GM12801 (cell line): ENCODE measurements at regions not wholly inside any gene's neighbourhood (a gene's known extent, or its start where the extent isn't known, plus 50 kb on each side); places are given as distances from the start of the nearest gene placed in this dataset.

Experiments
- TF ChIP-seq, protein P1 (sequence below): IDR thresholded peaks from one replicate; pipeline ENCODE4 v1.5.1; 2011; ENCODE audit warnings: control low read depth; ENCODE audit not compliant: insufficient read length; ENCODE audit errors: extremely low read depth

DNA sequence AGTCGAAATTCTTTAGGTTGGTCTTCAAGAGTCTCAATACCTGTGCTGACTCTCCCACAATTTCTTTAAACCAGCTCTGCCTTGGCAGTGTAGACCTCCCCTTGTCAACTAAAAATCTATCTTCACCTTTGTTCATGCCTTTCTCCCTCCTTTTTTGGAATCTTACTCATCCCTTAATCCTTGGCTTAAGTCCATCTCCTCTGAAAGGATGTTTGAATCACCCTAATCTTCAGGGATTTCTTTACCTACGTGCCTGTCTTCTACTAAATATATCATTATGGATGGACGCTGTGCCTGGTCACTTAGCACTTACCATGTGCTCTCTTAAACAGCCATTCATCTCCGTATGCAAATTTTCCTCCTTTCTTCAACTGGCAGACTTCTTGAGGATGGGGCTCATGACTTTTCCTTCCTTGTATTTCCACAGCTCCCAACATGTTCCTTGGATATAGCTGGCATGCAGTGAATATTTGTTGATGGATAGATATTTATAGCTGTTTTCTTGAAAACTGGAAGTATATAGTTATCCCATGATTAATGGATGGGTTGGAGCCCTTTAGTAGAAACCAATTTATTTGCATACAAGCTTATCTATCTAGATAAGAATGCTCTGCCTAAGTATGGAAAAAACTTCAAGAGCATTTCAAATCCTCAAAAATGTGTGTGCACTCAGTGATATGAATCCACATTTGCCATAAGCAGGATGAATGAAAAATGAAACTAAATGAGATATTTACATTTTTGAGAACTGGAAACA is 166.6 kb downstream of the SPRY1 start:
- TF ChIP-seq, protein P1, sequence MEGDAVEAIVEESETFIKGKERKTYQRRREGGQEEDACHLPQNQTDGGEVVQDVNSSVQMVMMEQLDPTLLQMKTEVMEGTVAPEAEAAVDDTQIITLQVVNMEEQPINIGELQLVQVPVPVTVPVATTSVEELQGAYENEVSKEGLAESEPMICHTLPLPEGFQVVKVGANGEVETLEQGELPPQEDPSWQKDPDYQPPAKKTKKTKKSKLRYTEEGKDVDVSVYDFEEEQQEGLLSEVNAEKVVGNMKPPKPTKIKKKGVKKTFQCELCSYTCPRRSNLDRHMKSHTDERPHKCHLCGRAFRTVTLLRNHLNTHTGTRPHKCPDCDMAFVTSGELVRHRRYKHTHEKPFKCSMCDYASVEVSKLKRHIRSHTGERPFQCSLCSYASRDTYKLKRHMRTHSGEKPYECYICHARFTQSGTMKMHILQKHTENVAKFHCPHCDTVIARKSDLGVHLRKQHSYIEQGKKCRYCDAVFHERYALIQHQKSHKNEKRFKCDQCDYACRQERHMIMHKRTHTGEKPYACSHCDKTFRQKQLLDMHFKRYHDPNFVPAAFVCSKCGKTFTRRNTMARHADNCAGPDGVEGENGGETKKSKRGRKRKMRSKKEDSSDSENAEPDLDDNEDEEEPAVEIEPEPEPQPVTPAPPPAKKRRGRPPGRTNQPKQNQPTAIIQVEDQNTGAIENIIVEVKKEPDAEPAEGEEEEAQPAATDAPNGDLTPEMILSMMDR: no peak

- TF ChIP-seq, protein P1: peak; percentile 85
These were observed 168.3 kb downstream of the SPRY1 start for GRCh38 chr4:123564758-123565346.

- TF ChIP-seq, protein P1: no peak
These were observed 172.3 kb downstream of the SPRY1 start for GRCh38 chr4:123568936-123569335.

DNA sequence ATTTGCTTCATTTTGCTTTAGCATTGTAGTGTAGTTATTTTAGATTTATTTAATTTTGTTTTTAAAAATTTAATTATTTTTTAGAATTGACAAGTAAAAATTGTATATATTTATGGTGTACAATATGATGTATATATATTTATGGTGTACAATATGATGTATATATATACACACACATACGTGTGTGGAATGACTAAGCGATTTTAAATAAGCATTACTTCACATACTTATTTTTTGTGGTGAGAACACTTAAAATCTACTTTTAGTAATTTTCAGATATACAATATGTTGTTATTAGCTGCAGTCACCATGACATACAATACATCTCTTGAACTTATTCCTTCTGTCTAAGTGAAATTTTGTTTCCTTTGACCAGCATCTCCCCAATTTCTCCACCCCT is 172.9 kb downstream of the SPRY1 start:
- TF ChIP-seq, protein P1: no peak

GRCh38 chr4:123573866-123574508 is 177.4 kb downstream of the SPRY1 start:
- TF ChIP-seq, protein P1: no peak

GRCh38 chr4:123575291-123575690 is 178.7 kb downstream of the SPRY1 start:
- TF ChIP-seq, protein P1: no peak

- TF ChIP-seq, protein P1: no peak
These were observed 180.8 kb downstream of the SPRY1 start for GRCh38 chr4:123577225-123577906.
